ENCODE measurements at regions not wholly inside any gene's neighbourhood (a gene's known extent, or its start where the extent isn't known, plus 50 kb on each side); places are given as distances from the start of the nearest gene placed in this dataset.

- no peaks in the 10 kb centered on the region for H3K36me3 ChIP-seq
- no peak overlapping the region for H3K27ac ChIP-seq
- H3K4me3 ChIP-seq, result no peak overlapping the region
- intact Hi-C loops (cut with DNase I), result no loop called here
- no peaks in the 10 kb centered on the region for H3K27me3 ChIP-seq
- no peaks in the 10 kb centered on the region for H3K4me1 ChIP-seq (ENCODE audit: insufficient read depth)
- TF ChIP-seq EP300 (IDR thresholded peaks at IDR 0.05) (no peak), POLR2A (IDR thresholded peaks at IDR 0.05) (no peak), CTCF (IDR thresholded peaks at IDR 0.05) (no peak)
- no peaks in the 10 kb centered on the region for H3K9me3 ChIP-seq
- no peak for DNase-seq
- WGBS, 3 donors, result 78 to 86% (median 82%) methylated on average over 3 of the region's 3 CpGs
Measured at GRCh38 chr10:52979295-52979990, 206.9 kb upstream of the MBL2 start.

- intact Hi-C loops (cut with DNase I), result no loop called here
- Histone ChIP-seq H3K36me3 (no peaks in the 10 kb centered on the region), H3K27ac (no peak overlapping the region), H3K4me3 (no peak overlapping the region), H3K4me1 (ENCODE audit: insufficient read depth) (no peaks in the 10 kb centered on the region), H3K9me3 (no peaks in the 10 kb centered on the region), H3K27me3 (no peaks in the 10 kb centered on the region)
- no peak for DNase-seq
- 71 to 89% (median 79%) methylated on average over 2 of the region's 2 CpGs for WGBS, 3 donors
- TF ChIP-seq EP300 (IDR thresholded peaks at IDR 0.05) (no peak), POLR2A (IDR thresholded peaks at IDR 0.05) (no peak), CTCF (IDR thresholded peaks at IDR 0.05) (no peak)
Measured at GRCh38 chr10:52977581-52977980, 205.0 kb upstream of the MBL2 start.

- H3K4me1 ChIP-seq (ENCODE audit: insufficient read depth), result no peaks in the 10 kb centered on the region
- WGBS, 3 donors, result 79 to 92% (median 86%) methylated on average over 4 of the region's 4 CpGs
- no peaks in the 10 kb centered on the region for H3K9me3 ChIP-seq
- no peak overlapping the region for H3K27ac ChIP-seq
- DNase-seq, result no peak
- no peak overlapping the region for H3K4me3 ChIP-seq
- no peaks in the 10 kb centered on the region for H3K36me3 ChIP-seq
- H3K27me3 ChIP-seq, result no peaks in the 10 kb centered on the region
- TF ChIP-seq CTCF (IDR thresholded peaks at IDR 0.05), result no peak
- TF ChIP-seq POLR2A (IDR thresholded peaks at IDR 0.05), result no peak
- no peak for TF ChIP-seq EP300 (IDR thresholded peaks at IDR 0.05)
- intact Hi-C loops (cut with DNase I), result no loop called here
Measured at GRCh38 chr10:52967806-52968795, 195.5 kb upstream of the MBL2 start.

- no peaks in the 10 kb centered on the region for H3K36me3 ChIP-seq
- 88 to 97% (median 90%) methylated on average over 1 of the region's 1 CpG for WGBS, 3 donors
- intact Hi-C loops (cut with DNase I), result no loop called here
- no peaks in the 10 kb centered on the region for H3K4me1 ChIP-seq (ENCODE audit: insufficient read depth)
- no peak for DNase-seq
- TF ChIP-seq CTCF (IDR thresholded peaks at IDR 0.05) (no peak), EP300 (IDR thresholded peaks at IDR 0.05) (no peak), POLR2A (IDR thresholded peaks at IDR 0.05) (no peak)
- H3K27ac ChIP-seq, result no peak overlapping the region
- H3K27me3 ChIP-seq, result no peaks in the 10 kb centered on the region
- no peaks in the 10 kb centered on the region for H3K9me3 ChIP-seq
- H3K4me3 ChIP-seq, result no peak overlapping the region
Measured at GRCh38 chr10:52966904-52967303, 194.3 kb upstream of the MBL2 start.
